ENCODE measurements at regions not wholly inside any gene's neighbourhood (a gene's known extent, or its start where the extent isn't known, plus 50 kb on each side); places are given as distances from the start of the nearest gene placed in this dataset.

DNA sequence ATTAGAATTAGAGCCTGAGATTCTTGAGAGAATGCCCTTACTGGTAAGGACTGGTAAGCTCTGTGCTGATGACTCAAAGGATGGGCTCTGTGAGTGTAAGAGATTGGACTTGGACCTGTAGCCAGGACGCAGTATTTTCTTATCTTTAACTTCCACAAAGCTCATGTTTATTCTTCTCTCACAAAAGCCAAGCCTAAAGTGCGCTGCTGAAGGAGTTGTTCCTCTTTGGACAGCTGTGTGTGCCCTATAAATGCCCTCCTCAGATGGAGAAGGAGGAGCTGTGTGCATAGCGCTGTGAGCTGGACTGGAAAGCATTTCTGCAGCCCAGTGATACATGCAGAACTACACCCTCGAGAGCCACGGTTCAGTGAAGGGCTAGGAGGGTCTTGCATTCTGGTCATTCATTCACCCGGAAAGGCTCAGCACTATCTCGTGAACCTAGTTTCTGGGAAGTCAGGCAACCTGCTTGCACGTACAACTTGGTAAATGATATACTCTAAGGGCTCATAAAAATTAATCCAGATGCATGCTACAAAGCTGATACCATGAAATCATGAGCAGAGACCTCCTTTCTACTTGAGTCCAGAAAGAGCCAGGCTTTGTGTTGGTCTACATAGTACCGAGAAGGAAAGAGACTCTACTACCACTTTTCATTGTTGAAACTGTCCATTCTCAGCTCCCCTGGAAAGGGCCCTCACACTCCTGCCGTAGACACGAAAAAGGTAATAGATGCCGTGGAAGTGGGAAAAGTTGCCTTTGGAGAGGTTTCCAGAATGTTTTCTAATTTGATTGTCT lies 103.0 kb upstream of the TBL1XR1 start:
- TF ChIP-seq, protein P1, sequence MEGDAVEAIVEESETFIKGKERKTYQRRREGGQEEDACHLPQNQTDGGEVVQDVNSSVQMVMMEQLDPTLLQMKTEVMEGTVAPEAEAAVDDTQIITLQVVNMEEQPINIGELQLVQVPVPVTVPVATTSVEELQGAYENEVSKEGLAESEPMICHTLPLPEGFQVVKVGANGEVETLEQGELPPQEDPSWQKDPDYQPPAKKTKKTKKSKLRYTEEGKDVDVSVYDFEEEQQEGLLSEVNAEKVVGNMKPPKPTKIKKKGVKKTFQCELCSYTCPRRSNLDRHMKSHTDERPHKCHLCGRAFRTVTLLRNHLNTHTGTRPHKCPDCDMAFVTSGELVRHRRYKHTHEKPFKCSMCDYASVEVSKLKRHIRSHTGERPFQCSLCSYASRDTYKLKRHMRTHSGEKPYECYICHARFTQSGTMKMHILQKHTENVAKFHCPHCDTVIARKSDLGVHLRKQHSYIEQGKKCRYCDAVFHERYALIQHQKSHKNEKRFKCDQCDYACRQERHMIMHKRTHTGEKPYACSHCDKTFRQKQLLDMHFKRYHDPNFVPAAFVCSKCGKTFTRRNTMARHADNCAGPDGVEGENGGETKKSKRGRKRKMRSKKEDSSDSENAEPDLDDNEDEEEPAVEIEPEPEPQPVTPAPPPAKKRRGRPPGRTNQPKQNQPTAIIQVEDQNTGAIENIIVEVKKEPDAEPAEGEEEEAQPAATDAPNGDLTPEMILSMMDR (IDR thresholded peaks at IDR 0.05), result no peak
- TF ChIP-seq POLR2A (IDR thresholded peaks at IDR 0.05), result no peak

Measured in testis (tissue), 2 donors.